ENCODE measurements at regions not wholly inside any gene's neighbourhood (a gene's known extent, or its start where the extent isn't known, plus 50 kb on each side); places are given as distances from the start of the nearest gene placed in this dataset.

GRCh38 chr12:124428136-124428791 lies 133.4 kb downstream of the RFLNA start:
- peak; percentile 55 for FAIRE-seq

- FAIRE-seq: no peak
Observed at GRCh38 chr12:124426594-124427555, 132.0 kb downstream of the RFLNA start.

GRCh38 chr12:124425667-124426066 lies 130.8 kb downstream of the RFLNA start:
- FAIRE-seq: no peak

- FAIRE-seq: no peak
Observed at GRCh38 chr12:124424516-124424905, 129.6 kb downstream of the RFLNA start.

GRCh38 chr12:124423761-124424515 lies 129.0 kb downstream of the RFLNA start:
- FAIRE-seq: no peak

GRCh38 chr12:124422570-124423523 lies 128.0 kb downstream of the RFLNA start:
- peak; percentile 74 for FAIRE-seq

GRCh38 chr12:124422142-124422569 lies 127.3 kb downstream of the RFLNA start:
- no peak for FAIRE-seq

GRCh38 chr12:124420996-124421674 lies 126.2 kb downstream of the RFLNA start:
- FAIRE-seq: no peak

- FAIRE-seq: no peak
Observed at GRCh38 chr12:124420041-124420995, 125.4 kb downstream of the RFLNA start.

- no peak for FAIRE-seq
Observed at GRCh38 chr12:124419292-124420040, 124.6 kb downstream of the RFLNA start.

- no peak for FAIRE-seq
Observed at GRCh38 chr12:124418791-124419190, 123.9 kb downstream of the RFLNA start.

GRCh38 chr12:124418156-124418555 lies 123.3 kb downstream of the RFLNA start:
- FAIRE-seq: no peak

GRCh38 chr12:124416516-124417395 lies 121.9 kb downstream of the RFLNA start:
- no peak for FAIRE-seq

- no peak for FAIRE-seq
Observed at GRCh38 chr12:124415064-124415463, 120.2 kb downstream of the RFLNA start.

GRCh38 chr12:124413915-124414314 lies 119.0 kb downstream of the RFLNA start:
- no peak for FAIRE-seq

GRCh38 chr12:124413401-124413800 lies 118.5 kb downstream of the RFLNA start:
- no peak for FAIRE-seq

GRCh38 chr12:124412646-124413015 lies 117.7 kb downstream of the RFLNA start:
- FAIRE-seq: no peak

- no peak for FAIRE-seq
Observed at GRCh38 chr12:124411953-124412645, 117.2 kb downstream of the RFLNA start.
